NB4 (cell line): ENCODE measurements at regions not wholly inside any gene's neighbourhood (a gene's known extent, or its start where the extent isn't known, plus 50 kb on each side); places are given as distances from the start of the nearest gene placed in this dataset.

Experiments
- CTCF ChIP-seq: IDR thresholded peaks from one replicate; pipeline ENCODE4 v1.5.1; 2012; ENCODE audit warnings: low read depth, low read length
- MAX ChIP-seq: IDR thresholded peaks from 2 replicates; pipeline ENCODE4 v1.6.1; 2011; ENCODE audit warnings: low read depth, low read length
- POLR2A ChIP-seq: IDR thresholded peaks from 2 replicates; pipeline ENCODE4 v1.6.1; 2011; ENCODE audit warnings: mild to moderate bottlenecking; ENCODE audit not compliant: insufficient read length; ENCODE audit errors: extremely low read depth

- TF ChIP-seq CTCF (no peak), MAX (no peak), POLR2A (no peak)
Measured at GRCh38 chr3:81336470-81336869, 425.0 kb downstream of the GBE1 start.
